ENCODE measurements at regions not wholly inside any gene's neighbourhood (a gene's known extent, or its start where the extent isn't known, plus 50 kb on each side); places are given as distances from the start of the nearest gene placed in this dataset.

GRCh38 chrX:55169782-55170181 lies 50.4 kb upstream of the PAGE5 start:
- in situ Hi-C loops (cut with HindIII; ENCODE audit: low sequenced_read_pairs): no loop called here
- TF ChIP-seq CTCF (IDR thresholded peaks at IDR 0.05; ENCODE audit: low read depth, low read length, missing control alignments): no peak
- no peak for DNase-seq (ENCODE audit: low read depth)

More at GRCh38 chrX:55169782-55170181, 50.4 kb upstream of the PAGE5 start:
- H3K4me3 ChIP-seq (ENCODE audit: low read depth, low read length): no peak overlapping the region
